Medulla oblongata (tissue), 1 donor: ENCODE measurements at regions not wholly inside any gene's neighbourhood (a gene's known extent, or its start where the extent isn't known, plus 50 kb on each side); places are given as distances from the start of the nearest gene placed in this dataset.

Experiments
- DNase-seq: peaks from one replicate; pipeline ENCODE4 v3.0.0-alpha.2; 2015; ENCODE audit errors: extremely low spot score

DNA sequence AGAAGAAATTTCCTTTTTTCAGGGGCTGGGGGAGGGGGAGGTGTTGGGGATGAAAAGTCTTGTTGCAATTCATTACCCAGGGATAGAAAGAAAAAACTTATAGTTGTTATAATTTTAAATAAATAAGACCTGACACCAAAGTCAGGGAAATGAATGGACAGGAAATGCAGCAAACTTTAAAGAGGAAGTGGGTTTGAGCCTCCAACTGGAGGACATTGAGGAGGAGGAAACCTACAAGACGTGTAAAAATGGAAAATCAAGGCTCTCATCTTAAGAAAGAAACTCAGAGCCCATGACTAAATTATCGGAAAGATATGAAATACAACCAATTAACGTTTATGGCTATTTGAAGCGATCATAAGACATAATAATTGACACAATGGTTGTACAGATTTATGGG is 54.4 kb downstream of the NIBAN1 start:
- no peak for DNase-seq

DNA sequence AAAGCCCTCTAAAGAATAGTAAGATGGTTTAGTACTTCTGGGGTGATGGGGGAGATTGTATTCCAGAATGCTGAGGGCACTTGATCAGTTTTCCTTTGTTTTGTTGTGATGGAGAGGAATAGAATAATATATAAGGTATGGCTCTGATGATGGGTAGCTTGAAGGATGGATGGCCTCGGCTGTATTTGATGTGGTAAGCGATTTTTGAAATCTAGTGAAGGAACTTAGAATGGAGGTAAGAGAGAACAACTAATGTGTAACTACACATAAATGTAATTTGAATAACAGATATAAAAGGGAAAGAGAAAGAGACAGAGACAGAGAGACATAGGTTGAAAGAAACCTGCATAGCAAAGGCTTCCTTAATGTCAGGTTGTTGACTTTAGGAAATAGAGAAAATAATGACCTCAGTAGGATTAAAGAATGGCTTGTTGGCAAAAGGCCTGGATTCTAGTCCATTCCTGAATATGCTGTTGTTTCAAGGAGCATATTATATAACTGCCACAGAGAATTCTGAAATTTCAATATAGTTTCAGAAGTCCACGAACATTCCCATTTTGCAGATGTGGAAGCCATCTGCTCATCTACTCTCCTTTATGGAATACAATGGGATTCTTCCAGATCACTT is 58.7 kb downstream of the NIBAN1 start:
- no peak for DNase-seq

DNA sequence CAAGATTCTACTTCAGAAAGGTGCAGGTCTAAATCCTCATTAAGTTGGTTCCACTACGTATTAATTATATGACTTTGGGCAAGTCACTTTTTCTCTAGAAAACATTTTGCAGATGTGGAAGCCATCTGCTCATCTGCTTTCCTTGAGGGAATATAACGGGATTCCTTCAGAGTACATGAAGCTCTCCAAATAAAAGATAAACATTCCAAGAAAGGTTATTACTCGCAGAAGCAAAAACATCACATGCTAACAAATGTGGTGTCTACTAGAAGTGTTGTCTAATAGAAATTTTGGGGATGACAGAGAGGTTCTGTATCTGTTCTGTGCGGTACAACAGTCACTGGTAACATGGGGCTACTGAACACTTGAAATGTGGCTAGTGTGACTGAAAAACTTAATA is 60.2 kb downstream of the NIBAN1 start:
- no peak for DNase-seq

DNA sequence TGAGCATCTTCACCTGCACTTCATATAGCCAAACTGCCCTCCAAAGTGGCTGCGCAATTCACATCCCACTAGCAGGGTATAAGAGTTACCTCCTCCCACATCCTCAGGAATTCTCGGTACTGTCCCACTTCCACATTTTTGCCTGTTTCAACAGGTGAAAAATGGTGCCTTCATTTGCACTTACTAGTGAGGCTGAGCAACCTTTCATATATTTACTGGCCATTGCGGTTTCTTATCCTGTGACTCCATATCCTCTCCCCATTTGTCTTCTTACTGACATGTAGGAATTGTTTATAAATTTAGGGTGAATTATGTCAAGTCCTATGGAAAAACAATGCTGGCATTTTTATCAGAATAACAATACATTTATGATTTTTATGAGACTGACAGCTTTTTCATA is 61.9 kb downstream of the NIBAN1 start:
- DNase-seq: no peak

DNA sequence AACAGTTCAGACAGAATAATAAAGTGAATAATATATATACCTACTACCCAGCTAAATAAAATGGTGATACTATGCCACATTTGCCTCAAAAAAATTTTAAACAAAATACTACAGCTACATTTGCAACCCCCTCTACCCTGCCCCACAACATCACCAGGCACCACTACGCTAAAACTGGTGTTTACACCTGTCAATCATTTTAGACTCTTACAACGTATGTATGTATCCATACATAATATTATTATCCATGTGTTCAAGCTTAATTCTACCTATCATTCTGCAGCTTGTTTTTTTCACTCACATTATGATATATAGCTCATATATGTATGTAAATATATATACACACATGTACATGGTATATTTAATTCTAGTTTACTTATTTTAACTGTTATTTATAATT is 62.5 kb downstream of the NIBAN1 start:
- no peak for DNase-seq

DNA sequence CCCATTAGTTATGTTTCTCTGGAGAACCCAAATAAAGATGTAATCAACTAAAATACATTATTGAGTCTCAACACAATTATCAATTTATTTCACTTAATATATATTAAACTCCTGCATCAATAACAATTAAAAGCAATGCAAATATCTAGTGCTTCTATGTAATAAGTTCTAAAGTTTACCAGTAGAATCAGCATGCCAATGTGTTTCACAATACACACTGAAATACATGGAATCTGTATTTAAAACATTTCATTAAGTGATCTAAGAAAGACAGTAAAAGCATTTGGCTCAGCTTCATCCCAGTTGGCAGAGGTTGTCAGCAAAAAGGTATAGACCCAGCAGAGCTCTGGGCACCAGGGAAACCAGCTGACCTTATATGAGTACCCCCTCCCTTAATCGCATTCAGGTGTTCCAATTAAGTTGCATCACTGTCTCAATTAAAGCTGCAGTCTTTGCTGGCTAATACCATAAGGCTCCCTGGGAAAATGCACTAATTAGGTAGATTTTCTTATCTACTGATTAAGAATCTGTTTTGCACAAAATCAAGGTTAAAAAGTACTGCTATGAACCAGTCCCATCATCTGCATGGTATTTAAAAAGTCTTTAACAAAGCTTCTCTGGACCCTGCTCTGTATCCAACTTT is 63.1 kb downstream of the NIBAN1 start:
- no peak for DNase-seq

DNA sequence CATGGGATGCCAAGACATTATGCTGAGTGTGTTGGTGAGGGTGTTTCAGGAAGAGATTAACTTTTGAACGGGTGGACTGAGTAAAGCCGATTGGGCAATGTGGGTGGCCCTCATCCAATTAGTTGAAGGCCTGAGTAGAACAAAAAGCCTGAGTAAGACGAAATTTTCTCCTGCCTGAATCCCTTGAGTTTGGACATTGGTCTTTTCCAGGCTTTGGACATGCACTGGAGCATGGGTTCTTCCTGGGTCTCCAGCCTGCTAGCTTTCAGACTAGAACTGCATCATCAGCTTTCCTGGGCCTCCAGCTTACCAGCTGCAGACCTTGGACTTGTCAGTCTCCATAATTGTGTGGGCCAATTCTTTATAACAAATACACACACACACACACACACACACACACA is 63.6 kb downstream of the NIBAN1 start:
- DNase-seq: no peak

DNA sequence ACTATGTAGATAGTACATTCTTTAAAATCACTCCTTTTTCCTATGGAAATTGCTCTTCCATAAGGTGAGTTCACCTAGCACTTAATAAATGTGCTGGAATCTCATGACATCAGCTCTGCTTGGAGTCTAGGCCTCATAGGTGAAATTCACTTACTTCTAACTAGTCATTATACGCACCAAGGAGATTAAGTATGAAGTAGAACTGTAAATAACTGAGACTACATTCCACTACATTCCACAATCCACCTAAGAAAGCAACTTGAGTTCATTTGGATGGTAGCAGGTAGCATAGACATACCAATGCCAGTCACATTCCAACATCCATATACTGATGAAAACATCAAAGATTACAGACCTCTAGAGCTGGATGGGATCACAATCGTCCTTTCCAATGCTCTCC is 64.3 kb downstream of the NIBAN1 start:
- DNase-seq: no peak

DNA sequence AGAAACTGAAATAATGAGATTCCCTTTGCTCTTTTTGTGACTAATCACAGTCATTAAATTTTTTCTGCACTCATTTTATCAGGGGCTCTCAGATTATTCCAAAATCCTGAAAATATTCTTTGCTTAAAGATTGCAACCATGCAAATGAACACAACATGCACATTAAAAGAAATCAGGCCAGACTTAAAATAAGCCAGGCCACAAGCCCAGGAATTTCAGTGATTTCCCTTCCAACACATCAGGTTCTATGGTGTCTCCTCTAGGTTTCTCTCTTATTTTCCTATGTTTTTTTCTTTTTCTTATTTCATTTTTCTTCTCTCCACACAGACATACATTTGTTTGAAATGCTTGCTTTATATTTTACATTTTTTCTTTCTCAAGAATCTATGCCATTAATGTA is 65.3 kb downstream of the NIBAN1 start:
- DNase-seq: no peak

DNA sequence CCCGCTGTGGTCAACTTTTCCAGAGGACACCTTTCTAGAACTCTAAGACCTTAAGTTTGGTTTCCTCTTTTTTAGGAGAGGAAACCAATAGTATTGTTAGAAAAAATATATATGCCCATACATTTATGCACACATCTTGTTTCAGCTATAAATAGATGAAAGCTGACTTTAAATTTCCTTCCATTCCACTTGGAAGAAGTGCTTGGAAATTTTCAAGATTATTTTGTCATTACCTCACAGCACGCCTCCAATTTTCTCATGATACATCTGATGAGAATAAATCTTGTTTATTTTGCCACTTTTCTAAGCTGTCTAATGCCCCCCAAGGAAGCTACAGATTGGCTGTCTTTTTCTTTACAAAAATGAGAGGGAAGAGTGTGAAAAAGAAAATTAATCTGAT is 65.8 kb downstream of the NIBAN1 start:
- DNase-seq: no peak

DNA sequence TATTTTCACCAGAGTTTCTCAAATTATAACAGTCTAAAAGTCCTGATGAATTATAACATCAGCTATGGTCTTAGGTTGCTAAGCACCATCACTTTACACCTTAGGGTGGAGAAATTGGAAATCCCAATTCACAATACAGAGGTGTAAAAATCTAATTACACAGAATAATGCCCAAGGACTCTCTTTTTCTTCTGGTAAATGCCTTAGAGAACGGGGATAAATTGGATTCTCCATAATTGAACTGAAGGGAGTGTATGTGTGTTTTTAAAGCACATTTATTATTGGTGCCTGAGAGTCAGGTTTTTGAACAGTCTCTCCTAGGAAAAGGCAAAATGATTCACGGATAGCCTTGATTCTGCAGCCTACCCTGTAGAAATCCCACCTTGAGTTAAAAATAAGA is 66.8 kb downstream of the NIBAN1 start:
- DNase-seq: no peak

DNA sequence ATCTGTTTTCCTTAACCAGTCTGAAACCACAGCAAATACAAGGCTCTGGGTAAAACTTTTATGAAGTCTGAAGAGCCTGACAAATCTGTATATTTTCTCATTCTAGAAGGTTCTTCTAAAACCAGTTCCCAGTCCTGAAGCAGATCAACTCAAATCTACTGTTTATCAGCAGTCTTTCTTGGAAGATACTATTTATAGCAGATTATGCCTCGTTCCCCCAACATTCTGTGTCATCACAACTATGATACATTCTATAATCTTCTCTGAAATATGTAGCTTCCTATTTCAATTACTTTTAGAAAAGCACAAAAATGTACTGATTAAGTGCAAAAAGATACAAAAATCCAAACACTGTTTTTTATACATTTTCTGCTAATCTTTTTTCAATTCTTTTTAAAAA is 67.5 kb downstream of the NIBAN1 start:
- no peak for DNase-seq

DNA sequence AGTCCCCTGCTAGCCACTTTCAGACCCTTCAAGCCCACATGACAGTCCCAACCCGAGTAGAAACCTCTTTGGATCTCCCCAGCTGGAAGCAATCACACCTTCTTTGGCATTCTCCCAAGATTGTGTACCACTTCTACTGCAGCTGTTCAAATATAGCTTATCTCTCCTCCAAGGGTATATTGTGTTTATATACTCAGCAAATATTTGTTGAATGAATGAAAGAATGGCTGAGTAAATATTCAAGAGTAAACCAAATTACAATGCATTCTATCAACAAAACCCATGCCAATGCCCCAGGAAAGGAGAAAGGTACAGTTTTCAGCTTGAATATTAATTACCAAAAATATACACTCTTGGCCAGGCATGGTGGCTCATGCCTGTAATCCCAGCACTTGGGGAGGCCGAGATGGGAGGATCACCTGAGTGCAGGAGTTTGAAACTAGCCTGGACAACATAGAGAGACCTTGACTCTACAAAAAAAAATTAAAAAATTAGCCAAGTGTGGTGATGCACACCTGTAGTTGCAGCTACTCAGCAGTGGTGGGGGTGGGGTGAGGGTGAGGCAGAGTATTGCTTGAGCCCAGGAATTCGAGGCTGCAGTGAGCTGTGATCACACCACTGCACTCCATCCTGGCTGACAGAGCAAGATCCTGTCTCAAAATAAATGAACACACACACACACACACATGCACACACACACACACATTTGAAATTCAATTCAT is 68.5 kb downstream of the NIBAN1 start:
- DNase-seq: no peak

DNA sequence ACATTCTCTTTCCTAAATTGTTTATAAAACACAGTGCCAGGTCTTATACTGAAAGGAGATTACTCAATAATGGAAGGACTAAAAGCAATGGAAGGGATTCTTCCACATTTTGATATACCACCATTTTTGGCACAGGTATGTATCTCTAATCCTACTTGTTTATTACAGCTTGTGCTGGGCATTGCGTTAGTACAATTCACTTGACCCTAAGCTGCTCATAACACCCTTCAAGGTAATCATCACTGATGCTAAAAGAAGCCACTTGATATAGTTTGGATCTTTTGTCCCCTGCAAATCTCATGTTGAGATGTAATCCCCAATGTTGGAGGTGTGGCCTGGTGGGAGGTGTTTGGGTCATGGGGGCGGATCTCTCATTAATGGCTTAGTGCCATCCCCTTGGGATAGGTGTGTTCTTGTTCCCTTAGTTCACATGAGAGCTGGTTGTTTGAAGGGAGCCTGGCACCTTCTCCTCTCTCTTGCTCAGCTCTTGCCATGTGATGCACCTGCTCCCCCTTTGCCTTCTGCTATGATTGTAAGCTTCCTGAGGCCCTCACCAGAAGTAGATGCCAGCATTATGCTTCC is 71.1 kb downstream of the NIBAN1 start:
- DNase-seq: no peak

DNA sequence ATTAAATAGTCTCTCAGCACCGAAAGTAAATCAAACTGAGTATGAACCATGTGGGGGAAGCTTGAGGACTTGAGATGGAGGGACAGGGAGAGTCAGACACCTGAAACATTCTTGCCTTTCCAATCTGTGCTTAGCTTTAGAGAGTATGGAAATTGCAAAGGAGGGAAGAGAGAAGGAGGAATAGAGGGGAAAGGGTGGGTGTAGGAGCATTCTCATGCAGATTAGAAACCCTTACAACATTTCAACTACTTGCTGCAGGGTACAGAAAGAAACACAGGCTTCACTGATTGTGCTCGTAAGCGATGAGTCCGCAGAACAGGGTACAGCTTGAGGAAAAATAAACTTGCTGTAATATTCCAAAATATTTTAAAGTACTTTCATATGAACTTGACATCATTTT is 73.8 kb downstream of the NIBAN1 start:
- no peak for DNase-seq

DNA sequence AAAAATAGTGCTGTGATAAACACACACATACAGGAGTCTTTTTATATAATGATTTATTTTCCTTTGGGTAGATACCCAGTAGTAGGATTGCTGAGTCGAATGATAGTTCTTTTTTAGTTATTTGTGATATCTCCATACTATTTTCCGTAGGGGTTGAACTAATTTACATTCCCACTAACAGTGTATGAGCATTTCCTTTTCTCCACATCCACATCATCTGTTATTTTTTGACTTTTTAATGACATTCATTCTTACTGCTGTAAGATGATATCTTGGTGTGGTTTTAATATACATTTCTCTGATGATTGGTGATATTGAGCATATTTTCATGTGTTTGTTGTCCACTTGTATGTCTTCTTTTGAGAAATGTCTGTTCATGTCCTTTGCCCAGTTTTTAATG is 78.3 kb downstream of the NIBAN1 start:
- DNase-seq: no peak

DNA sequence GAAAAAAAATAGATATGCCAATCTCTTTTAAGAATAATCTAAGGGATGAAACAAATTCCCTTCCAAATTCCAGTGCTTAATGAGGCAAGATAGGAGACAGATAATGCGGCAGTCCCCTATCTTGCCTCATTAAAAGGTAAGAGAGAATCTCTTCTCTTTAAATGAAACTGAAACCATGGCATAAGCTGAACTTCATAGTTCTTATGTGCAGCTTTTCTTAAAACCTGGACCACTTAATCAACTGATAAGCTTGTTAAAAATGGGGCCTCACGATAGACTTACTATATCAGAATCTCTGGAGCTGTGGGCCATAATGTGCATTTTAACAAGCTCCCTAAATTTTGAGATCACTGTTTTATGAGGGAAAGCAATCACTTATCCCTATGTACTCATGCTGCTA is 79.2 kb downstream of the NIBAN1 start:
- no peak for DNase-seq

DNA sequence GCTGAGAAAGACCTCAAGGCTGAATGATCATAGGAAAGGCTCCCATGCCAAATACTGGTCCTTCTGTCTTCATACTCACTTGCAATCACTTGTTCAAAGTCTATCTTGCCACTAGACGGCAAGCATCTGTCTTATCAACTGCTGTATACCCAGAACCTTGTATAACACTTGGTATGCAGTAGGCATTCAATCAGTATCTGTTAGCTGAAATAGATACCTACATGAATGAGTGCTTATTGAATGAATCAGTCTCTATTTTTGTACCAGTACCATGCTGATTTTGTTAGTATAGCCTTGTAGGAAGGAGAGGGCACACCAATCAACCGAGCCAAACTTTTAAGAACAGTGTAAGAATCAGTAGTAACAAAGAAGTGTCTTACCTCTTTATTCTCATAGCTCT is 80.6 kb downstream of the NIBAN1 start:
- no peak for DNase-seq

DNA sequence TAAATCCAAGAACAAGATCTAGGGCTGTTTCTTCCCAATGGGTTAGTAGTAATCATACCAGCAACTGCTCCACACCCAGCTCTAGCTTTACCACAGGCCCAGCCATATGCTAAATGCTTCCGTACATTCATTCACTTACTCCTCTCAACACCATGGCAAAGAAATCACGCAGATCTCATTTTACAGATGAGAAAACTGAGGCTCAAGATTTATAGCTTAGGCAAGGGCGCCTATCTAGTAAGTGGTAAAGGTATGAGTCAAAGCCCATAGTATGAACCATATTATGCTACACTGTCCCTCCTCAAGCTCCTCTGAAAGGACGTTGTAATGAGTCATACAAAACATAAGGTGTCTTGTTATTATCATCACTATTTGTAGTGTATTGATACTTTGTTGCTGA is 82.2 kb downstream of the NIBAN1 start:
- no peak for DNase-seq

DNA sequence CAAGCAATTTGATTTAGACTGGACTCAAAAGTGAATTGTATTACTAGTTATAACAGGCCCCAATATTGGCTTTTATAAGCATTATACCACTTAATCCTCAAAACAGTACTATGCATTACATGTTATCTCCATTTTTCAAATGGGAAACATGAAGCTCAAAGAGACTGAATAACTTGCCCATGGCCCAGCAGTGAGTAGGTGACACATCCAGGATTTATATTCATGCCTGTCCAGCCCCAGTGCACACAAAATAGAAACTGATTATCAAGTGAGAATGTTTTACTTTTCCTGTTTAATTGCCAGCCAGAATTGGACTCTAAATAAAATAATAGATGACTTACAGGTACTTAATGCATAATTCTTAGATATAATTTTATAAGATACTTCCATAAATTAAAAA is 82.9 kb downstream of the NIBAN1 start:
- DNase-seq: no peak

DNA sequence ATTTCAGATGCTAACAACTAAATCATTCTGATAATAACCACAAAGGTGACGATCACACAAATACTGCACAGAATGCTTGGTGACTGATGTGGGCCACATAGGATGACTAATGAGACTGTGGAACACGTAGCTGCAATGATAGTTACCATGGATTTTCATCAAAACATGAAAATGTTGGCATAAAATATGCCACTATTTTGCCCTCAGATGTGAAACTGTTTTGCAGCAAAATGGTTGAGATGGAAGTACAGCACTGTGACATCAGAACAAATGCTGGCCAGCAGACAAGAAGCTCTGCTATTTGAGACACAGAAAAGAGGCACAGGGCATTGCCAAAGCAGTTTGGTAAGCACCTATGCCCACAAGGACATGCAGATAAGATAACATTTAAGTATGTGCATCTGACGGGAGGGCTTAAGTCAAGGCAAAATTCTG is 83.8 kb downstream of the NIBAN1 start:
- DNase-seq: no peak

DNA sequence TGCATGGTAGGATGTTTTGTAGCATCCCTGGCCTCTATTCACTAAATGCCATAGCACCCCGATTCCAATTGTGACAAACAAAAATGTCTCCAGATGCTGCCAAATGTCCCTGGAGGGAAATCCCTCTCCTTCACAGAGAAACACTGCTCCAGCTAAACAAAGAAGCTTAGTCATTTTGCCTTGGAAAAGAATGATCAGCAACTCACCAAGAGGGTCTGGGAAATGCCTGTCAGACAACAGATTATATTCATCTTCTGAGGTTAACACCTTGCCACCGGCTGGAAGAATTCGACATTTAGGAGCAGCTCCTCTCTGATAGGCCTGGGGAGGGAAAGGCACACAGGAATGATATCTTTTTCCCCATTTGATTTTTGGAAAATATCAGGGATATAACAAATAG is 84.4 kb downstream of the NIBAN1 start:
- peak; percentile 15 for DNase-seq

DNA sequence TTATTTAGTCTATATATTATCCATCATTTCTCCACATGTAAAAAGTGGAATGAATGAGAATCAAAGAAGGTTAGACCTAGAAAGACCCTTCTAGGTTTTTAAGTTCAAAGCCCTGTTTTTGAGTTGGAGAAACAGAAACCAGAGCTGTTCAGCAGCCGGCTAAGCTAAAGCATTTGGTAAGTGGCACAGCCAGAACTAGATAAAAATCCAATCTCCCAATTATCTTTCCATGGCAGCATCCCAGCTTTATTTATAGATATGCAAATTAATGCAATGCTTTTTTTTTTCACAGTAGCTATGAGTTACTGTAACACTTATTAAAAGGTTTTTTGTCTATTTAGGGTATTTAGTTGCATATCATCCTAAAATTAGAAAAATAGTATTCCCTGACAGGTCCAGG is 85.1 kb downstream of the NIBAN1 start:
- DNase-seq: no peak
